ENCODE measurements at regions not wholly inside any gene's neighbourhood (a gene's known extent, or its start where the extent isn't known, plus 50 kb on each side); places are given as distances from the start of the nearest gene placed in this dataset.

DNA sequence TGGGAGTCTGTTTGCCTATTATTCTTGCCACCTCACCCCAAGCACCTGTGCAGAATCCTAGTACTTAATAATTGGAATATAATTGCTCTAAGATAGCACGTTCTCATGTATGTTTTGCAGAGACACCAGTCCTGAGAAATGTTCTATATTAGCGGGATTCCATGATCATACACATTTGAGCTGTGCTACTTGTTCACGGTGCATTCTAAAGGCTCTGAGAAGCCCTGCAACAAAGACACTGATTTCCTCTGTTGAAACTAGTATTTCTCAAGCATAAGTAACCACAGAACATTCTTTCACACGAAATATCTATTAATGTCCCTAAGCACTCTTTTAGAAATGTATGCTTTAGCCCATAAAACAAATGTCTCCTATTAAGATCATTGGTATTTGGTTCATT, 109.4 kb downstream of the BARHL2 start:
- TF ChIP-seq POLR2AphosphoS5 (IDR thresholded peaks at IDR 0.05; ENCODE audit: low read depth, low read length), result no peak
- no peak for TF ChIP-seq POLR2A (IDR thresholded peaks at IDR 0.05; ENCODE audit: low read depth, low read length)
- TF ChIP-seq SPI1 (IDR thresholded peaks at IDR 0.05; ENCODE audit: low read depth, low read length), result no peak
- TF ChIP-seq POU2F2 (IDR thresholded peaks at IDR 0.05; ENCODE audit: low read depth, low read length), result no peak
- TF ChIP-seq TAF1 (IDR thresholded peaks at IDR 0.05; ENCODE audit: low read depth, low read length), result no peak
